ENCODE measurements at regions not wholly inside any gene's neighbourhood (a gene's known extent, or its start where the extent isn't known, plus 50 kb on each side); places are given as distances from the start of the nearest gene placed in this dataset.

DNA sequence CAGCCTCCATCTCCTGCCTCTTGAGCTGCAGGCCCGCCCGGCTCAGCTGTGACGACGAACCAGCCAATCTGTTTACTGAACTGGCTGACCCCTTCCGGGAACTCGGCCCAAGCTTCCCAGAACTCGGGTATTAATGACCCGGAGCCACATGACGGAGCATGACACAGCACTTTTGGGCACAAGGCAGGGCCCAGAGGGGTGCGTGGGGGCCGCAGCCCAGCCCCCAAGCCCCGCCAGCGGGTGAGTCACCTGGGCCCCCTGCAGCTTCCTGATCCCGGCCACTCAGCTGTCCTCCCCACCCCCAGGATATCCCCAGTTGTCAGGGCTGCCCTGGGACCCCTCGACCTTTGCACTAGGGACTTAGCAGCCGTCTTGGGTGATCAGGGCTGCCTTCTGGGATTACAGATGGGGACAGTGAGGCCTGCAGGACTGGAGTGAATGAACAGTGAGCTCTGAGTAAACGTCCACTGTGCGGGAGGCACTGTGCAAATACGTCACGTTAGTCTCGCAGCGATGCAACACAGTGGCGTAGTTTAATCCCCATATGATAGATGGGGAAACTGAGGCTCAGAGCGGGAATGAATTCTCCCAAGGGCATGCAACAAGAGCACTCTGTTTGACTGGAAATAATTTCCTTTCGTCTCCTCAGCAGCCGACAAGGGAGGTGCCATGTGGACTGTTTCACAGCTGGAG lies 102.1 kb downstream of the CEBPB start:
- Histone ChIP-seq H3K4me1 (ENCODE audit: control insufficient read depth in 1 of 2, low read depth in 2 of 2) (peaks cover 13 to 15% of the 10 kb centered on the region in 2 donors), H3K27ac (peak overlapping the region; percentile 62 to 71), H3K27me3 (replicated peaks; ENCODE audit: insufficient read depth) (no peaks in the 10 kb centered on the region), H3K36me3 (no peaks in the 10 kb centered on the region), H3K4me3 (no peak overlapping the region), H3K9me3 (no peaks in the 10 kb centered on the region)
- TF ChIP-seq CTCF (IDR thresholded peaks at IDR 0.05), result no peak
- DNase-seq (ENCODE audit: low spot score) (peak; percentile 87), ATAC-seq (ENCODE audit: insufficient number of reproducible peaks, low FRiP score, low read depth) (peak; percentile 90)

GRCh38 chr20:50293284-50294139 lies 102.9 kb downstream of the CEBPB start:
- no peak for TF ChIP-seq CTCF (IDR thresholded peaks at IDR 0.05)
- Histone ChIP-seq H3K4me3 (no peak overlapping the region), H3K36me3 (no peaks in the 10 kb centered on the region), H3K27ac (peak overlapping the region; percentile 62 to 71), H3K27me3 (replicated peaks; ENCODE audit: insufficient read depth) (no peaks in the 10 kb centered on the region), H3K9me3 (no peaks in the 10 kb centered on the region), H3K4me1 (ENCODE audit: control insufficient read depth in 1 of 2, low read depth in 2 of 2) (peaks cover 13 to 15% of the 10 kb centered on the region in 2 donors)
- DNase-seq (ENCODE audit: low spot score) (no peak), ATAC-seq (ENCODE audit: insufficient number of reproducible peaks, low FRiP score, low read depth) (no peak)

DNA sequence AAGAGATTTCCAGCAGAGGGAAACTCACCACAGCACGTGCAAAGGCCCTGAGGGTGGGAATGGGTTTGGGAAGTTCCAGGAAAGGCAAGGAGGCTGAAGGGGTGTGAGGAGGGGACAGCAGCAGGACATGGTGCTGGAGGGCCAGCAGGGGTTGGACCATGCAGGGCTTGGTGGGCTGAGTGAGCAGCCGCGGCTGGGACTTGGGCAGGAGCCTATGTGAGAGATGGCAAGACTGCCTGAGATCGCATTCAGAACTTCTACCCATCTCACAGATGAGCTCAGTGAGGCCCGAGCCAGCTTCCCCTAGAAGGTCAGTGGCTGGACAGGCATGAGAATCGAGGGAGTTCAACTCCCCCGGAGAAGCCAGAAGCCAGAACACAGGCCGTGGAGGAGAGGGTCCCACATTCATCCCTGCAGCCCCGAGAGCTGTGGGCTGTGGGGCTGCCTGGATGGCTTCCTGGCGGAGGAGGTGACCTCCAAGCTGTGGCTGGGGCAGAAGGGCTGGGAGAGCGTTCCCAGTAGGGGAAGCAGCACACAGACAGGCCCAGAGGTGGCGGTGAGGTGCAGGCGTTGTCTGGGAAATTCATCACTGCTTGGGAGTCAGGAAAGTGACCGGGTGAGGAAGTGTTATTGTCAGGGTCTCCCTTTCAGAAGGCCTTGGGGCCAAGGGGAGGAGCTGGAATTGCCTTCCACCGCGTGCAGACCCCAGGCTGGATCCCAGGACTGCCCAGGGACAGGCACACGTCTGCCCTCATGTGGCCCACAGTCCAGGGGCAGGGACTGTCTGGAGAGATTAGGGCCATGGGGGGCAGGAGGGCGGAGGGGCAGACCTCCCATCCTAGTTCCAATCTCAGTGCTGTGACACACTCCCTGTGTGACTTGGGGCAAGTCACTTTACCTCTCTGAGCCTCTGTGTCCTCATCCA lies 103.8 kb downstream of the CEBPB start:
- Histone ChIP-seq H3K9me3 (no peaks in the 10 kb centered on the region), H3K4me3 (no peak overlapping the region), H3K36me3 (no peaks in the 10 kb centered on the region), H3K4me1 (ENCODE audit: control insufficient read depth in 1 of 2, low read depth in 2 of 2) (peaks cover 13 to 15% of the 10 kb centered on the region in 2 donors), H3K27me3 (replicated peaks; ENCODE audit: insufficient read depth) (no peaks in the 10 kb centered on the region), H3K27ac (peak overlapping the region; percentile 17 to 62)
- DNase-seq (ENCODE audit: low spot score) (no peak), ATAC-seq (ENCODE audit: insufficient number of reproducible peaks, low FRiP score, low read depth) (no peak)
- no peak for TF ChIP-seq CTCF (IDR thresholded peaks at IDR 0.05)

DNA sequence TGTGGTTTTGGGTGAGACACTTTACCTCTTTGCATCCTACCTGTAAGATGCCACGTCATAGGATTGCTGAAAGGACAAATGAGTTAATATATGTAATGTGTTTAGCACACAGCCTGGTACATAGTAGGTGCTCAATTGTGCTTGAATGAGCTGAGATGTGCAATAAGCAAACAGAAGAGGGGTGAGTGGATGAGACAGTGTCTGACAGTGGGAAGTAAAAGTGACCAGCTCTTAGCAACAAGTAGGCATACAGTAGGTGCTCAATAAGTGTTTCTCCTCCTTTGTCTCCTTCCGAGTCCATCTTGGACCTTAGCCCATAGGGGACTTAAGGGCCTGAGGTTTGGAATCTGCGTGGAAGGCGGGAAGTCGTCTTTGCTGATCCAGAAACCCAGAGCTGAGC lies 104.7 kb downstream of the CEBPB start:
- DNase-seq (ENCODE audit: low spot score), result no peak
- Histone ChIP-seq H3K27ac (peak overlapping the region in 1 of 2 donors; percentile 62), H3K9me3 (no peaks in the 10 kb centered on the region), H3K36me3 (no peaks in the 10 kb centered on the region), H3K27me3 (replicated peaks; ENCODE audit: insufficient read depth) (no peaks in the 10 kb centered on the region), H3K4me1 (ENCODE audit: control insufficient read depth in 1 of 2, low read depth in 2 of 2) (peaks cover 13 to 15% of the 10 kb centered on the region in 2 donors), H3K4me3 (no peak overlapping the region)
- no peak for ATAC-seq (ENCODE audit: insufficient number of reproducible peaks, low FRiP score, low read depth)
- TF ChIP-seq CTCF (IDR thresholded peaks at IDR 0.05), result no peak
